NT2/D1 (cell line): ENCODE measurements at regions not wholly inside any gene's neighbourhood (a gene's known extent, or its start where the extent isn't known, plus 50 kb on each side); places are given as distances from the start of the nearest gene placed in this dataset.

ENCODE experiments used
- SUZ12 ChIP-seq: IDR thresholded peaks from 2 replicates; pipeline ENCODE4 v1.6.1; 2011; ENCODE audit not compliant: insufficient read length, insufficient read depth; ENCODE audit errors: extremely low read depth
- YY1 ChIP-seq: IDR thresholded peaks from 2 replicates; pipeline ENCODE4 v1.6.1; 2011; ENCODE audit not compliant: insufficient read length, insufficient read depth
- ZNF274 ChIP-seq: IDR thresholded peaks from 2 replicates; pipeline ENCODE4 v1.6.1; 2011; ENCODE audit warnings: mild to moderate bottlenecking, low read depth, low read length

DNA sequence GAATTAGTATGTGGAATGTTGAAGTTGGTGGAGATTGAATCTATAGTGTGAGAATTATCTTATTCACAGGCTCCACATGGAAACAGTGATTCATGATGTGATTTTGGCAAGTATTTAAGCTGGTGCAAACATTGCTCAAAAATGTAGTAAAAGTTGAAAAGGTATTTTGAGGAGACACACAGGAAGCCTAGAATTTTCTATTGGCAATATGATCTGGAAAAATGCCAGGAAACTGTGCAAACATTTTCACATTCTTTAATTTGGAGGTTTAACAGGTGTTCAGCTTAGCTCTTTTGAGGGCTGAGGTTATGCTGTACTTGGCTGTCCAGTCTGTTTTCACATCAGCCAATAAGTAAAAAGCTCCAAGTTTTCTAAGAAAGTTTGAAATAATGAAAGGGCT is 327.3 kb downstream of the RWDD3 start:
- TF ChIP-seq ZNF274 (no peak), SUZ12 (no peak), YY1 (no peak)
